Stomach (tissue), 8 donors: ENCODE measurements at regions not wholly inside any gene's neighbourhood (a gene's known extent, or its start where the extent isn't known, plus 50 kb on each side); places are given as distances from the start of the nearest gene placed in this dataset.

Experiments
- DNase-seq, 2 donors: peaks; one replicate each; pipeline versions ENCODE4 v3.0.0 to v3.0.0-alpha.2; 2013 to 2019
- H3K27ac ChIP-seq, 5 donors: fragments of 200-600 bp in 4 of 5; sonication (generic) in 4 of 5; one replicate each; pipeline ENCODE4 v1.5.1; 2013 to 2019; ENCODE audit warnings: mild to moderate bottlenecking in 1 of 5, moderate library complexity in 1 of 5
- H3K27me3 ChIP-seq, 3 donors: fragments of 200-600 bp; sonication (generic); one replicate each; pipeline ENCODE4 v1.5.1; 2017 to 2019; ENCODE audit warnings: mixed run types in 1 of 3
- H3K36me3 ChIP-seq, 4 donors: fragments of 200-600 bp; sonication (generic); 1 replicate in 3 of 4; 2 replicates in 1 of 4; pipeline ENCODE4 v1.5.1; 2016 to 2019
- H3K4me1 ChIP-seq, 4 donors: fragments of 200-600 bp; sonication (generic); one replicate each; pipeline ENCODE4 v1.5.1; 2016 to 2019
- H3K4me3 ChIP-seq, 4 donors: fragments of 200-600 bp; sonication (generic) in 3 of 4; one replicate each; pipeline ENCODE4 v1.5.1; 2016 to 2019; ENCODE audit warnings: mild to moderate bottlenecking in 1 of 4
- H3K9me3 ChIP-seq, 4 donors: fragments of 200-600 bp; sonication (generic); one replicate each; pipeline ENCODE4 v1.5.1; 2016 to 2019
- EP300 ChIP-seq: sonication (generic); formaldehyde crosslinking; IDR thresholded peaks from one replicate; pipeline ENCODE4 v1.6.1; 2017; ENCODE audit warnings: antibody characterized with exemption
- POLR2A ChIP-seq, 4 donors: fragments of 450-650 bp; IDR thresholded peaks; one replicate each; pipeline ENCODE4 v1.6.1; 2016; ENCODE audit warnings: antibody characterized with exemption in 4 of 4, control low read depth in 2 of 4, mild to moderate bottlenecking in 1 of 4, moderate library complexity in 1 of 4
- POLR2AphosphoS5 ChIP-seq, 3 donors: sonication (generic); formaldehyde crosslinking; IDR thresholded peaks; one replicate each; pipeline ENCODE4 v1.6.1; 2016; ENCODE audit warnings: antibody characterized with exemption in 3 of 3
- WGBS, 5 donors: extraction: QIAGEN DNeasy Blood & Tissue Kit in 3 of 5; methylation state at CpG; one replicate each; pipeline versions ENCODE4 v1.1.5 to v1.1.7; 2013 to 2018; 5-methylcytosine and 5-hydroxymethylcytosine counted together
- intact Hi-C: fragments of 100-400 bp; cut with DNase I; formaldehyde crosslinking; loops from one replicate; pipeline ENCODE4 v1.15.1; 2023; ENCODE audit warnings: low total_unique reads
- TF ChIP-seq, protein P1 (sequence below), 7 experiments: fragments of 450-650 bp in 4 of 7; fragments of 200-600 bp in 3 of 7; sonication (generic) in 3 of 7; IDR thresholded peaks; one replicate each; pipeline ENCODE4 v1.5.1; 2016 to 2019; ENCODE audit warnings: antibody characterized with exemption in 7 of 7, control low read depth in 2 of 7, mild to moderate bottlenecking in 1 of 7
- donor health status: healthy with polysubstance abuse.
- donor health status: Bipolar disorder and iron deficiency.
- donor health status: healthy.

DNA sequence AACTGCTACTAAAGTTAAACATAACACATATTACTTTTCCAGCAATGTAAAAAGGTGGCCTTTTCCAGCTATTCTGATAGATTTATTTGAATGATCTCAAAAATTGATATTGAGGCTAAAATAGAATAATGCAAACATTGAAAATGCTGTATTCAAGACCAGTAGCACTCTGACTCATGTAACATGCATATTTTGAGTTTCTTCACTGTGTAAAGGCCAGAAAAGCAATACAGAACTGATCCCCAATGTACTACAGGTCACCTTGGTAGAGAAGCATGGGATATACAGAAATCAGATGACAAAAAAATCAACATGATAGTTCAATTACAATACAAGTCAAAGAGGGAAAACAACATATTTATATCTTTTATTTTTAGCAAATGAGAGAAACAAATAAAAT is 419.6 kb downstream of the DIPK2A start:
- TF ChIP-seq, protein P1, sequence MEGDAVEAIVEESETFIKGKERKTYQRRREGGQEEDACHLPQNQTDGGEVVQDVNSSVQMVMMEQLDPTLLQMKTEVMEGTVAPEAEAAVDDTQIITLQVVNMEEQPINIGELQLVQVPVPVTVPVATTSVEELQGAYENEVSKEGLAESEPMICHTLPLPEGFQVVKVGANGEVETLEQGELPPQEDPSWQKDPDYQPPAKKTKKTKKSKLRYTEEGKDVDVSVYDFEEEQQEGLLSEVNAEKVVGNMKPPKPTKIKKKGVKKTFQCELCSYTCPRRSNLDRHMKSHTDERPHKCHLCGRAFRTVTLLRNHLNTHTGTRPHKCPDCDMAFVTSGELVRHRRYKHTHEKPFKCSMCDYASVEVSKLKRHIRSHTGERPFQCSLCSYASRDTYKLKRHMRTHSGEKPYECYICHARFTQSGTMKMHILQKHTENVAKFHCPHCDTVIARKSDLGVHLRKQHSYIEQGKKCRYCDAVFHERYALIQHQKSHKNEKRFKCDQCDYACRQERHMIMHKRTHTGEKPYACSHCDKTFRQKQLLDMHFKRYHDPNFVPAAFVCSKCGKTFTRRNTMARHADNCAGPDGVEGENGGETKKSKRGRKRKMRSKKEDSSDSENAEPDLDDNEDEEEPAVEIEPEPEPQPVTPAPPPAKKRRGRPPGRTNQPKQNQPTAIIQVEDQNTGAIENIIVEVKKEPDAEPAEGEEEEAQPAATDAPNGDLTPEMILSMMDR (IDR thresholded peaks at IDR 0.05): no peak
- TF ChIP-seq EP300: no peak
- no peak for TF ChIP-seq POLR2A (IDR thresholded peaks at IDR 0.05)
- no peak for TF ChIP-seq POLR2AphosphoS5 (IDR thresholded peaks at IDR 0.05)
- intact Hi-C loops: no loop called here
- Histone ChIP-seq H3K27ac (no peak overlapping the region), H3K9me3 (no peaks in the 10 kb centered on the region), H3K4me1 (peaks cover 0 to 4% (median 2%) of the 10 kb centered on the region in 4 donors), H3K4me3 (no peak overlapping the region), H3K36me3 (no peaks in the 10 kb centered on the region), H3K27me3 (no peaks in the 10 kb centered on the region)
- no peak for DNase-seq

DNA sequence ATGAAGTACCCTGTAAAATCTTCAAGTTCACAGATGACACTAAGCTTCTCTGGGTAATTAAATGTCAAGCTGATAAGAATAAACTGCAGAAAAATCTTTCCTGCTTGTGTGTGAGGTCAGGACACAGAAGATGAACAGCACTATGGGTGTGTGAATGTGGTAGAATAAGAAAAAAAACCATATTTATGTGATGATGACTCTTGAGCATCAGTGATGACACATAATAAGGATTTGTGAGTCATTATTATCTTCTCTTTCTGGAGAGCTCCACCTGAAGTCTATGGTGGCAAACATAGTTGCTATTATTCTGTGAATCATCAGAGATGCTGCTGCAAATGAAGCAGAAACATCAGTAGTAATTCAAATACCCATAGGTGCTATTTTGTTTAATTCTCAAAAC is 422.4 kb downstream of the DIPK2A start:
- H3K4me3 ChIP-seq: no peak overlapping the region
- H3K27ac ChIP-seq: no peak overlapping the region
- H3K4me1 ChIP-seq: peaks cover 0 to 3% (median 0%) of the 10 kb centered on the region in 4 donors
- H3K9me3 ChIP-seq: peaks cover 0 to 8% (median 2%) of the 10 kb centered on the region in 4 donors
- no peaks in the 10 kb centered on the region for H3K27me3 ChIP-seq
- no peaks in the 10 kb centered on the region for H3K36me3 ChIP-seq
- intact Hi-C loops: no loop called here
- no peak for DNase-seq
- TF ChIP-seq EP300 (no peak), POLR2AphosphoS5 (IDR thresholded peaks at IDR 0.05) (no peak), POLR2A (IDR thresholded peaks at IDR 0.05) (no peak)
- TF ChIP-seq, protein P1 (IDR thresholded peaks at IDR 0.05): no peak

DNA sequence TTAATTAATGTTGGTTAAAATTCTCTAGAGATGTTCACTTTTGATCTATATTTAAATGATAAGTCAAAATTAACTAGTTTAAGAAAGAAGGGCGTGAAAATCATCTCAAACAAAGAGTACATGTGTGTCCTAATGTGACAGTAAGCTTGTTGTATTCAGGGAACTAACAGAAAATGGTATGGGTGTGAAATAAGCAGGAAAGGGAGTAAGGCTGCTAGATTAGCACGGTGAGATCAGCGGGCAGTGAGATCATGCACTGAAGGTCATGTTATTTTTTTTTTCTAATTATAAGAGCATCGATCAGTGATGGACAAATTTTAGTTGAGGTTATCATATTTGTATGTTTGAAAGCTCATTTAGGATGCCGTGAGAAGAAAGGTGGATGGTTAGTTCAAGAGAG is 430.8 kb downstream of the DIPK2A start:
- no peak overlapping the region for H3K4me3 ChIP-seq
- intact Hi-C loops: no loop called here
- no peaks in the 10 kb centered on the region for H3K4me1 ChIP-seq
- 85 to 91% (median 86%) methylated on average over 5 of the region's 5 CpGs for WGBS, 5 donors
- no peaks in the 10 kb centered on the region for H3K36me3 ChIP-seq
- TF ChIP-seq, protein P1 (IDR thresholded peaks at IDR 0.05): no peak
- TF ChIP-seq POLR2AphosphoS5 (IDR thresholded peaks at IDR 0.05) (no peak), EP300 (no peak), POLR2A (IDR thresholded peaks at IDR 0.05) (no peak)
- H3K9me3 ChIP-seq: peaks cover 0 to 22% (median 7%) of the 10 kb centered on the region in 4 donors
- no peak overlapping the region for H3K27ac ChIP-seq
- DNase-seq: no peak
- H3K27me3 ChIP-seq: no peaks in the 10 kb centered on the region

DNA sequence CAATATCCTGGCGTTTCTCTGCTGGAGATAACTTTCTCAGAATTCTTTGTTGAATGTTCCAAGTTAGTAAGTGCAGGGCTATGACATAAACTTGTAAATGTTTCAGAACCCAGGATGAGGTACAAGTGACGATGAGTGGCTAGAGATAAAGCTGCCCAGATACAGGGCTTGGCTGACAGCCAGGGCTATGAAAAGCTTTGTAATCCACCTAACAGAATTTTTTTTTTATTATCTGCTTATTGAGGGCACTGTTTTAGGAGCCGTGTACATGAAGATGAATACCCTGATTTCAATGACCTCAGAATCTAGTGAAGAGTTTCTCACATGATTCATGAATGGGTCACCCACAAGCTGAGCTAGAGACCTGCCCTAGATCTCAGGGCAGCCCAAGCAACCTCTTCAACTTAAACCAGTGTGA is 431.4 kb downstream of the DIPK2A start:
- Histone ChIP-seq H3K27me3 (no peaks in the 10 kb centered on the region), H3K4me1 (no peaks in the 10 kb centered on the region), H3K9me3 (peaks cover 0 to 22% (median 7%) of the 10 kb centered on the region in 4 donors), H3K4me3 (no peak overlapping the region), H3K27ac (no peak overlapping the region), H3K36me3 (no peaks in the 10 kb centered on the region)
- TF ChIP-seq, protein P1 (IDR thresholded peaks at IDR 0.05): no peak
- TF ChIP-seq POLR2A (IDR thresholded peaks at IDR 0.05) (no peak), EP300 (no peak), POLR2AphosphoS5 (IDR thresholded peaks at IDR 0.05) (no peak)
- intact Hi-C loops: no loop called here
- 27 to 42% (median 39%) methylated on average over 3 of the region's 3 CpGs for WGBS, 5 donors
- peak in 1 of 2 donors; percentile 5 for DNase-seq
